Naive thymus-derived CD4-positive, alpha-beta T cell (primary cell): ENCODE measurements at regions not wholly inside any gene's neighbourhood (a gene's known extent, or its start where the extent isn't known, plus 50 kb on each side); places are given as distances from the start of the nearest gene placed in this dataset.

Source experiments
- ATAC-seq: fragments of 150-1000 bp; cut with Tn5 transposase; 2 replicates; pipeline ENCODE4 v1.10.0; 2021; ENCODE audit warnings: mild to moderate bottlenecking, moderate library complexity
- CTCF ChIA-PET: fragments of 350-600 bp; sonication (Branson Sonifier 250); formaldehyde crosslinking; loops from one replicate; lab custom pipeline; 2021; ENCODE audit warnings: antibody characterized with exemption; lab: Charles Lee
- POLR2A ChIA-PET: fragments of 350-600 bp; sonication (Branson Sonifier 250); formaldehyde crosslinking; loops from one replicate; lab custom pipeline; 2021; ENCODE audit warnings: antibody characterized with exemption, inconsistent platforms; lab: Charles Lee
- DNase-seq, 9 donors: peaks; one replicate each; pipeline versions ENCODE4 v3.0.0 to v3.0.0-alpha.2; 2020 to 2022; ENCODE audit warnings: mixed read lengths in 1 of 9
- H3K27ac ChIP-seq: one replicate; pipeline ENCODE4 v1.7.0; 2013; ENCODE audit warnings: mild to moderate bottlenecking, low read depth, low read length, moderate library complexity
- H3K27me3 ChIP-seq, 2 donors: one replicate each; pipeline ENCODE4 v1.7.0; 2013; ENCODE audit warnings: low read length in 2 of 2, mild to moderate bottlenecking in 2 of 2, moderate library complexity in 2 of 2; ENCODE audit not compliant: control insufficient read depth in 2 of 2, insufficient read depth in 2 of 2
- H3K36me3 ChIP-seq, 3 experiments: 1 replicate in 2 of 3; 2 replicates in 1 of 3; pipeline ENCODE4 v1.7.0; 2013; ENCODE audit warnings: low read length in 3 of 3, mild to moderate bottlenecking in 3 of 3, moderate library complexity in 1 of 3; ENCODE audit not compliant: insufficient read depth in 3 of 3, control insufficient read depth in 2 of 3
- H3K4me1 ChIP-seq, 2 donors: one replicate each; pipeline ENCODE4 v1.7.0; 2013; ENCODE audit warnings: low read length in 2 of 2, mild to moderate bottlenecking in 2 of 2, moderate library complexity in 1 of 2; ENCODE audit not compliant: control insufficient read depth in 2 of 2, insufficient read depth in 2 of 2
- H3K4me3 ChIP-seq: 2 replicates; pipeline ENCODE4 v1.7.0; 2013; ENCODE audit warnings: mild to moderate bottlenecking, low read length
- H3K9me3 ChIP-seq, 3 experiments: 1 replicate in 2 of 3; 2 replicates in 1 of 3; pipeline ENCODE4 v1.7.0; 2013; ENCODE audit warnings: low read length in 3 of 3; ENCODE audit not compliant: control insufficient read depth in 2 of 3
- H3K27ac Mint-ChIP-seq, 9 donors: one replicate each; pipeline ENCODE4 v1.8.0; 2020 to 2022; ENCODE audit warnings: mixed read lengths in 9 of 9, mild to moderate bottlenecking in 8 of 9, moderate library complexity in 5 of 9, inconsistent platforms in 2 of 9
- H3K27me3 Mint-ChIP-seq, 5 donors: one replicate each; pipeline ENCODE4 v1.8.0; 2021 to 2022; ENCODE audit warnings: mixed read lengths in 5 of 5, mild to moderate bottlenecking in 1 of 5
- H3K36me3 Mint-ChIP-seq, 5 donors: one replicate each; pipeline ENCODE4 v1.8.0; 2020 to 2022; ENCODE audit warnings: mixed read lengths in 5 of 5, mild to moderate bottlenecking in 3 of 5, inconsistent platforms in 1 of 5
- H3K4me1 Mint-ChIP-seq, 7 donors: one replicate each; pipeline ENCODE4 v1.8.0; 2020 to 2022; ENCODE audit warnings: mixed read lengths in 7 of 7, mild to moderate bottlenecking in 3 of 7, inconsistent platforms in 1 of 7
- H3K4me3 Mint-ChIP-seq, 10 donors: one replicate each; pipeline ENCODE4 v1.8.0; 2020 to 2022; ENCODE audit warnings: mild to moderate bottlenecking in 10 of 10, mixed read lengths in 10 of 10, moderate library complexity in 6 of 10, inconsistent platforms in 2 of 10
- H3K9me3 Mint-ChIP-seq, 11 donors: one replicate each; pipeline ENCODE4 v1.8.0; 2020 to 2022; ENCODE audit warnings: mixed read lengths in 11 of 11, mild to moderate bottlenecking in 4 of 11, inconsistent platforms in 1 of 11, moderate library complexity in 1 of 11
- intact Hi-C, 2 donors: fragments of 100-400 bp; cut with micrococcal nuclease; formaldehyde crosslinking; loops; one replicate each; pipeline ENCODE4 v1.15.1; 2023

GRCh38 chr22:49267996-49268395 is 559.7 kb downstream of the BRD1 start:
- peaks cover 22 to 55% (median 43%) of the 10 kb centered on the region in 5 donors for H3K27me3 Mint-ChIP-seq
- Histone ChIP-seq H3K36me3 (no peaks in the 10 kb centered on the region), H3K27me3 (no peaks in the 10 kb centered on the region), H3K27ac (no peak overlapping the region), H3K4me1 (no peaks in the 10 kb centered on the region), H3K4me3 (no peak overlapping the region), H3K9me3 (no peaks in the 10 kb centered on the region)
- peaks cover 0 to 7% (median 0%) of the 10 kb centered on the region in 7 donors for H3K4me1 Mint-ChIP-seq
- intact Hi-C loops: no loop called here
- no peaks in the 10 kb centered on the region for H3K36me3 Mint-ChIP-seq
- peaks cover 0 to 1% (median 0%) of the 10 kb centered on the region in 11 donors for H3K9me3 Mint-ChIP-seq
- DNase-seq: no peak
- no peak for ATAC-seq
- CTCF ChIA-PET: no interaction called here
- H3K27ac Mint-ChIP-seq: no peak overlapping the region
- H3K4me3 Mint-ChIP-seq: no peak overlapping the region
- POLR2A ChIA-PET: no interaction called here

DNA sequence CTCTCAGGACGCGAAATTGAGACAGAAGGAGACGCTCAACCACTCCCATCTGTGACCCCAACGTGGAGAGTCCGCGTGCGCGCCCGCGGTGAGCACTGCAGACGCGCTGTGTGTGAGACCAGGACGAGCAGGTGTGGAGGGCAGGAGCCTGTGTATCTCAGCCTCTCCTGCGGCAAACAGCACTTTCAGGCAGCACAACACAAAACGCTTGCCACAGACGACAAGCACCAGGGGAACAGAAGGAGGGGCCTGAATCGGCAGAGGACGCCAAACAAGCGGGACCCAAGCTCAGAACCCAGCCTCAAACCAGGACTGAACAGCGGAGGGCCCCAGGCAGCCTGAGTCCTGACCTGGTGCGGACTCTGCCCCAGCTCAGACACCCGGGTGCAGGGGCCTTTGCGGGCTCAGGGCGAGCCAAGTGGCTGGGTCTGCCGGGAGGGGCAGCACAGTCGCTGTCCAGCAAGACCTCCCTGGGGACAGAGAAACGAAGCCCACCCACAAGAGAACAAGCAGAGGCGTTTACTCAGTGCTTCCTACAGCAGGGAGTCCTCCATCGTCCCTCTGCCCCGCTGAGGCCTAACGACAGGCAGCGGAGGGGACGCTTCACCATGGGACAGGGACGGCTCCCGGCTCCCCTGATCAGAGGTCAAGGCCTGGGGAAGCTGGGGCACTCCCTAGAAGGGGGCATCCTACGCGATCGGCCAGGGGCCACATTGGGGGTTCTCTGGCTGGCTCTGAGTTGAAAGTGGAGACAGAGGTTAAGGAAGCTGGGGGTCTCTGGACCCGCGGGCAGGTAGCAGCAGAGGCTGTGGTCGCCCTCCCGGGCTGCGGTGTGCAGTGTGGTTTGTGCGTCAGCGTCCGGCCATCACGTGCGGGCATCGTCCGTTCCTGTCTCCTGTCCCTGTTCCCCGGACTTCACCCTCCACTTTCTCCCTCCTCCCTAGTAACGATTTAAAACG is 560.8 kb downstream of the BRD1 start:
- ATAC-seq (no peak), DNase-seq (no peak)
- no peaks in the 10 kb centered on the region for H3K36me3 ChIP-seq
- intact Hi-C loops: no loop called here
- H3K4me3 Mint-ChIP-seq: no peak overlapping the region
- peaks cover 0 to 1% (median 0%) of the 10 kb centered on the region in 11 donors for H3K9me3 Mint-ChIP-seq
- H3K9me3 ChIP-seq: no peaks in the 10 kb centered on the region
- ChIA-PET POLR2A (no interaction called here), CTCF (no interaction called here)
- H3K27me3 ChIP-seq: no peaks in the 10 kb centered on the region
- H3K27ac ChIP-seq: no peak overlapping the region
- no peak overlapping the region for H3K4me3 ChIP-seq
- no peaks in the 10 kb centered on the region for H3K36me3 Mint-ChIP-seq
- no peak overlapping the region for H3K27ac Mint-ChIP-seq
- H3K4me1 ChIP-seq: no peaks in the 10 kb centered on the region
- H3K27me3 Mint-ChIP-seq: peaks cover 22 to 53% (median 43%) of the 10 kb centered on the region in 5 donors
- peaks cover 0 to 7% (median 0%) of the 10 kb centered on the region in 7 donors for H3K4me1 Mint-ChIP-seq

- H3K9me3 Mint-ChIP-seq: peaks cover 0 to 6% (median 0%) of the 10 kb centered on the region in 11 donors
- no peak for DNase-seq
Measured at GRCh38 chr22:49264696-49265095, 563.0 kb downstream of the BRD1 start.

GRCh38 chr22:49263101-49263500 is 564.6 kb downstream of the BRD1 start:
- Histone ChIP-seq H3K4me3 (no peak overlapping the region), H3K36me3 (no peaks in the 10 kb centered on the region), H3K9me3 (no peaks in the 10 kb centered on the region), H3K27ac (no peak overlapping the region), H3K4me1 (no peaks in the 10 kb centered on the region), H3K27me3 (no peaks in the 10 kb centered on the region)
- peaks cover under 1 to 24% (median 15%) of the 10 kb centered on the region in 5 donors for H3K27me3 Mint-ChIP-seq
- no peak for DNase-seq
- peaks cover 0 to 6% (median 0%) of the 10 kb centered on the region in 11 donors for H3K9me3 Mint-ChIP-seq
- POLR2A ChIA-PET: no interaction called here
- H3K27ac Mint-ChIP-seq: no peak overlapping the region
- CTCF ChIA-PET: no interaction called here
- no peak for ATAC-seq
- peaks cover 0 to 7% (median 0%) of the 10 kb centered on the region in 7 donors for H3K4me1 Mint-ChIP-seq
- intact Hi-C loops: no loop called here
- no peak overlapping the region for H3K4me3 Mint-ChIP-seq
- H3K36me3 Mint-ChIP-seq: no peaks in the 10 kb centered on the region

More at GRCh38 chr22:49264696-49265095, 563.0 kb downstream of the BRD1 start:
- H3K4me1 ChIP-seq: no peaks in the 10 kb centered on the region
- H3K4me3 Mint-ChIP-seq: no peak overlapping the region
- H3K36me3 Mint-ChIP-seq: no peaks in the 10 kb centered on the region
- intact Hi-C loops: no loop called here
- H3K4me3 ChIP-seq: no peak overlapping the region
- ATAC-seq: no peak
- H3K27ac ChIP-seq: no peak overlapping the region
- peaks cover 0 to 7% (median 0%) of the 10 kb centered on the region in 7 donors for H3K4me1 Mint-ChIP-seq
- CTCF ChIA-PET: no interaction called here
- no peak overlapping the region for H3K27ac Mint-ChIP-seq
- H3K36me3 ChIP-seq: no peaks in the 10 kb centered on the region
- H3K27me3 ChIP-seq: no peaks in the 10 kb centered on the region
- POLR2A ChIA-PET: no interaction called here
- no peaks in the 10 kb centered on the region for H3K9me3 ChIP-seq
- H3K27me3 Mint-ChIP-seq: peaks cover 14 to 38% (median 31%) of the 10 kb centered on the region in 5 donors

DNA sequence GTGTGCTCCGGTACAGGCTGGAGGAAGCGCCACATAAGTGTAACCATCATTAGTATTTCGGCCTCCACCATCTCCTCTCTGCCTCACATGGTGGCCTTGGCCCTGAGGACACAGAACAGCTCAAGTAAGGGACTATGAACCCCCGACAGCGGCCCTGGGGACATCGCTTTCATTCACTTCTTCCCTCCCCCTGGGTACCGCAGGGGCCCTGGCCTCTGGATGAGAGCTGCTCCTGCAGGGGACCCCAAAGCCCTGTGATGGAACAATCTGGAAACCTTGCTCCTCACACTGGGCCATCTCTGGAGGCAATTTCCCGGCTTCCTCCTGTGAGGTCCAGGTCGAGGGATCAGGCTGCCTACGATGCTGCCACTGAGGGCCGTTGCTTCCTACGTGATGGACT is 565.5 kb downstream of the BRD1 start:
- Mint-ChIP-seq H3K27me3 (peaks cover 0 to 16% (median 6%) of the 10 kb centered on the region in 5 donors), H3K4me1 (peaks cover 0 to 7% (median 0%) of the 10 kb centered on the region in 7 donors), H3K36me3 (no peaks in the 10 kb centered on the region), H3K27ac (no peak overlapping the region), H3K4me3 (no peak overlapping the region), H3K9me3 (peaks cover 0 to 6% (median 0%) of the 10 kb centered on the region in 11 donors)
- POLR2A ChIA-PET: no interaction called here
- ATAC-seq: no peak
- Histone ChIP-seq H3K9me3 (no peaks in the 10 kb centered on the region), H3K27me3 (no peaks in the 10 kb centered on the region), H3K36me3 (no peaks in the 10 kb centered on the region), H3K27ac (no peak overlapping the region), H3K4me3 (no peak overlapping the region), H3K4me1 (no peaks in the 10 kb centered on the region)
- CTCF ChIA-PET: no interaction called here
- intact Hi-C loops: no loop called here
- no peak for DNase-seq

DNA sequence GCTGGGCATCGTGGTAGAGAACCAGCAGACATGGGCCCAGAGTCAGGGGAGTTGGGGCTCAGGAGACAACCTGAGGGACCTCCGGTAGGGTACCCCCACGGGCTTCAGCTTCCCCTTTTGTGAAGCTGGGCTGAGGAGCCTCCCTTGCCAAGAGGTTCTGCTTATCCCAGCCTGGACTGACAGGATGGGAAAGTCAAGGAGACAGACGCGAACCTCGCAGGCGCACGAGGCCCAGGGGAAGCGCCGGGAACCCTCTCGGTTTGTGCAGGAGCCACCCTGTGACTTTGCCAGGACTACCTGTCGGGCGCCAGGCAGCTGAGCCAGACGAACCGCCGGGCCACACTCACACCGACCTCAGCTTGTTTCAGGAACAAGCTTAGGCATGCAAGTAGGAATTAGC is 566.1 kb downstream of the BRD1 start:
- no peaks in the 10 kb centered on the region for H3K9me3 ChIP-seq
- ChIA-PET CTCF (no interaction called here), POLR2A (no interaction called here)
- peaks cover 0 to 6% (median 0%) of the 10 kb centered on the region in 11 donors for H3K9me3 Mint-ChIP-seq
- H3K27me3 Mint-ChIP-seq: peaks cover 0 to 15% (median 6%) of the 10 kb centered on the region in 5 donors
- ATAC-seq (no peak), DNase-seq (no peak)
- no peak overlapping the region for H3K27ac ChIP-seq
- no peaks in the 10 kb centered on the region for H3K36me3 Mint-ChIP-seq
- H3K27ac Mint-ChIP-seq: no peak overlapping the region
- H3K36me3 ChIP-seq: no peaks in the 10 kb centered on the region
- no peak overlapping the region for H3K4me3 Mint-ChIP-seq
- peaks cover 0 to 7% (median 0%) of the 10 kb centered on the region in 7 donors for H3K4me1 Mint-ChIP-seq
- H3K4me3 ChIP-seq: no peak overlapping the region
- H3K4me1 ChIP-seq: no peaks in the 10 kb centered on the region
- intact Hi-C loops: no loop called here
- H3K27me3 ChIP-seq: no peaks in the 10 kb centered on the region
